ENCODE measurements at regions not wholly inside any gene's neighbourhood (a gene's known extent, or its start where the extent isn't known, plus 50 kb on each side); places are given as distances from the start of the nearest gene placed in this dataset.
"Not testable (repeated sequence)": the region's sequence is repeated elsewhere in the genome, so short reads cannot be mapped to it uniquely, and the experiment has no call there.

DNA sequence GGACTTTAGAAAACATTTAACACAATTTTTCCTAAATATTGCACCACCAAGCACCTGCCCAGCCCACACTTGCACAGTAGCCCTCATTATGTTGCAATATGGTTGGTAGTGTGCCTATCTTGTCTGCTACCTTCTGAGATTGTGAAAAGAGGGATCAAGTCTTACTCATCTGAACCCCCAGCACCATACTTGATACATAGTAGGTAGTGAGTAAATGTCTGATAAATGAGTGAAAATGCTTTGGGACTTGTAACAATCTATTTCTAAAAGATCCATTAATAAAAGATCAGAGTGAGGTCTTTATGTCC lies 118.4 kb upstream of the MED14 start:
- DNase-seq (ENCODE audit: low read depth), result no peak
- Histone ChIP-seq H3K27me3 (ENCODE audit: control insufficient read depth, insufficient read depth, low read length) (no peaks in the 10 kb centered on the region), H3K36me3 (ENCODE audit: control insufficient read depth, insufficient read depth, low read length) (no peaks in the 10 kb centered on the region), H3K4me3 (ENCODE audit: low read depth, low read length) (no peak overlapping the region)
- TF ChIP-seq CTCF (IDR thresholded peaks at IDR 0.05; ENCODE audit: insufficient read depth, low read length, poor library complexity, severe bottlenecking), result no peak

DNA sequence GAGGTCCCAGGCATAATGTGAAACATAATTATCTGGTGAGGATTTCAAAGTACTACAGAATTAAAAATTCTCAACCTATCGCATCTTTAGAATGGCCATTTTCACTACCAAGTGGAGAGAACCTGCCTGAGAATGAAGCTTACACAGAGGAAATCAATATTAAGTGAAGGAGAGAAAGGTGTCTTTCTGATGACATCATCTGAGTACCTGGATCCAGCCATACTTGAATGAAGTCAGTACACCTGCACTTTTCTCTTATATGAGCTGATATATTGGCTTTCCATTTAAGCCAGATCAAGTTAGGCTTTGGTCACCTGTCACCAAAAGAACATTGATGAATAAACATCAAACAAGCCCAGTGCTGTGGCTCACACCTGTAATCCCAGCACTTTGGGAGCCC lies 118.9 kb upstream of the MED14 start:
- no peak for DNase-seq (ENCODE audit: low read depth)
- Histone ChIP-seq H3K4me3 (ENCODE audit: low read depth, low read length) (no peak overlapping the region), H3K36me3 (ENCODE audit: control insufficient read depth, insufficient read depth, low read length) (no peaks in the 10 kb centered on the region), H3K27me3 (ENCODE audit: control insufficient read depth, insufficient read depth, low read length) (no peaks in the 10 kb centered on the region)
- no peak for TF ChIP-seq CTCF (IDR thresholded peaks at IDR 0.05; ENCODE audit: insufficient read depth, low read length, poor library complexity, severe bottlenecking)

- no peak for TF ChIP-seq CTCF (IDR thresholded peaks at IDR 0.05; ENCODE audit: insufficient read depth, low read length, poor library complexity, severe bottlenecking)
- no peaks in the 10 kb centered on the region for H3K27me3 ChIP-seq (ENCODE audit: control insufficient read depth, insufficient read depth, low read length)
- H3K36me3 ChIP-seq (ENCODE audit: control insufficient read depth, insufficient read depth, low read length), result no peaks in the 10 kb centered on the region
- H3K4me3 ChIP-seq (ENCODE audit: low read depth, low read length), result no peak overlapping the region
- no peak for DNase-seq (ENCODE audit: low read depth)
Observed at GRCh38 chrX:40855411-40855810, 120.1 kb upstream of the MED14 start.

DNA sequence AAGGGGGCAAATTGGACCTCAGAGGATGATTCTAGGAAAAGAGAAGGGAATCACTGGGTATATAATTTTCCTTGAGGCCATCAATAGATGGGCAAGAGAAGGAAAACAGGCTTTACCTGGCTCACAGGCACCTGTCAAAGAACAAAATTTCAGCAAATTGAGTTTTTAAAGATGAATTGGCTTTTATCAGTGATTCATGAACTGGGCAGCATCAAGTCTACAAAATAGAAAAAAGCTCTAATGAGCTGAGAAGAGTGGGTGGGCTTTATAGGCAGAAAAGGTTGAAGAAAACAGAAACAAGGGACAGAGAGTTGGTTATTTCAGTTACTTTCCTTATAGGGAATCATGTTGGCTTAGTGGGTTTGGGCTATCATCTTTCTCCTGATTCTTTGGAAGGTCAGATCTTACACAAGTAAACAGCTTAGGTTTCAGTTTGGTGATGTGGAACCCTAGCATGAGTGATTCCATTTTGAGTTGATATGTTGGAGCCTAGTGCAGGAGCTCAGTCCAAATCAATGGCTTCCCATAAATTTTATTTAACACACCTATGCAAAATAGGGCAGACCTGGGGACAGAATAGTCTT lies 120.7 kb upstream of the MED14 start:
- Histone ChIP-seq H3K36me3 (ENCODE audit: control insufficient read depth, insufficient read depth, low read length) (no peaks in the 10 kb centered on the region), H3K4me3 (ENCODE audit: low read depth, low read length) (no peak overlapping the region), H3K27me3 (ENCODE audit: control insufficient read depth, insufficient read depth, low read length) (no peaks in the 10 kb centered on the region)
- no peak for TF ChIP-seq CTCF (IDR thresholded peaks at IDR 0.05; ENCODE audit: insufficient read depth, low read length, poor library complexity, severe bottlenecking)
- no peak for DNase-seq (ENCODE audit: low read depth)

DNA sequence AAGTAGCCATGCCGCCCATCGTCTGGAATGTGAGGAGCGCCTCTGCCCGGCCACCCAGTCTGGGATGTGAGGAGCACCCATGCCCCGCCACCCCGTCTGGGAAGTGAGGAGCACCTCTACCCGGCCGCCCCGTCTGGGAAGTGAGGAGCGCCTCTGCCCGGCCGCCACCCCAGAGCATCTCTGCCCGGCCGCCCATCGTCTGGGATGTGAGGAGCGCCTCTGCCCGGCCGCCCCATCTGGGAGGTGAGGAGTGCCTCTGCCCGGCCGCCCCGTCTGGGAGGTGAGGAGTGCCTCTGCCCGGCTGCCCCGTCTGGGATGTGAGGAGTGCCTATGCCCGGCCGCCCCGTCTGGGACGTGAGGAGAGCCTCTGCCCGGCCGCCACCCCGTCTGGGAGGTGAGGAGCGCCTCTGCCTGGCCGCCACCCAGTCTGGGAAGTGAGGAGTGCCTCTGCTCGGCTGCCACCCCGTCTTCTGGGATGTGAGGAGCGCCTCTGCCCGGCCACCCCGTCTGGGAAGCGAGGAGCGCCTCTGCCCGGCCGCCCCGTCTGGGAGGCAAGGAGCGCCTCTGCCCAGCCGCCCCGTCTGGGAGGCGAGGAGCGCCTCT lies 126.7 kb upstream of the MED14 start:
- not testable (repeated sequence) for DNase-seq (ENCODE audit: low read depth); H3K27me3 ChIP-seq (ENCODE audit: control insufficient read depth, insufficient read depth, low read length); H3K36me3 ChIP-seq (ENCODE audit: control insufficient read depth, insufficient read depth, low read length); H3K4me3 ChIP-seq (ENCODE audit: low read depth, low read length)

- not testable (repeated sequence) for H3K36me3 ChIP-seq (ENCODE audit: control insufficient read depth, insufficient read depth, low read length); DNase-seq (ENCODE audit: low read depth); H3K4me3 ChIP-seq (ENCODE audit: low read depth, low read length); H3K27me3 ChIP-seq (ENCODE audit: control insufficient read depth, insufficient read depth, low read length)
Observed at GRCh38 chrX:40863260-40863659, 127.9 kb upstream of the MED14 start.

GRCh38 chrX:40863671-40864070 lies 128.3 kb upstream of the MED14 start:
- no peak for TF ChIP-seq CTCF (IDR thresholded peaks at IDR 0.05; ENCODE audit: insufficient read depth, low read length, poor library complexity, severe bottlenecking)
- Histone ChIP-seq H3K27me3 (ENCODE audit: control insufficient read depth, insufficient read depth, low read length) (no peaks in the 10 kb centered on the region), H3K36me3 (ENCODE audit: control insufficient read depth, insufficient read depth, low read length) (no peaks in the 10 kb centered on the region), H3K4me3 (ENCODE audit: low read depth, low read length) (no peak overlapping the region)
- no peak for DNase-seq (ENCODE audit: low read depth)
